Endodermal cell (in vitro differentiated cells): ENCODE measurements at regions not wholly inside any gene's neighbourhood (a gene's known extent, or its start where the extent isn't known, plus 50 kb on each side); places are given as distances from the start of the nearest gene placed in this dataset.
A peak's percentile ranks its signal among the peaks of the same experiment; 100 is the strongest.

Experiments
- DNase-seq: peaks from one replicate; pipeline ENCODE4 v3.0.0-alpha.2; 2017
- H3K27ac ChIP-seq: 2 replicates; pipeline ENCODE4 v1.5.1; 2013; ENCODE audit warnings: mild to moderate bottlenecking, low read depth, low read length, moderate library complexity
- H3K27me3 ChIP-seq: 2 replicates; pipeline ENCODE4 v1.6.1; 2013; ENCODE audit warnings: mild to moderate bottlenecking, low read length, moderate library complexity; ENCODE audit not compliant: insufficient read depth, control insufficient read depth, poor library complexity, severe bottlenecking
- H3K36me3 ChIP-seq: 2 replicates; pipeline ENCODE4 v1.7.0; 2013; ENCODE audit warnings: mild to moderate bottlenecking, low read length, moderate library complexity; ENCODE audit not compliant: control insufficient read depth, insufficient read depth
- H3K4me1 ChIP-seq: one replicate; pipeline ENCODE4 v1.7.0; 2013; ENCODE audit warnings: low read length; ENCODE audit not compliant: control insufficient read depth, insufficient read depth
- H3K4me3 ChIP-seq: 2 replicates; pipeline ENCODE4 v1.5.1; 2013; ENCODE audit warnings: mild to moderate bottlenecking, low read length, moderate library complexity
- H3K9ac ChIP-seq: 2 replicates; pipeline ENCODE4 v1.6.1; 2013; ENCODE audit warnings: mild to moderate bottlenecking, low read length, moderate library complexity; ENCODE audit not compliant: poor library complexity, severe bottlenecking; ENCODE audit errors: extremely low read depth
- H3K9me3 ChIP-seq: 2 replicates; pipeline ENCODE4 v1.6.1; 2013; ENCODE audit warnings: mild to moderate bottlenecking, low read length, moderate library complexity; ENCODE audit not compliant: control insufficient read depth
- H3K27ac Mint-ChIP-seq: 2 replicates; pipeline ENCODE4 v1.8.0; 2020; ENCODE audit warnings: mixed read lengths
- H3K27me3 Mint-ChIP-seq: 2 replicates; pipeline ENCODE4 v1.8.0; 2021; ENCODE audit warnings: mild to moderate bottlenecking, mixed read lengths; ENCODE audit not compliant: insufficient read depth
- H3K36me3 Mint-ChIP-seq: 2 replicates; pipeline ENCODE4 v1.8.0; 2020; ENCODE audit warnings: low read depth, mixed read lengths
- H3K4me1 Mint-ChIP-seq: 2 replicates; pipeline ENCODE4 v1.8.0; 2020; ENCODE audit warnings: mixed read lengths
- H3K4me3 Mint-ChIP-seq: 2 replicates; pipeline ENCODE4 v1.8.0; 2020; ENCODE audit warnings: mild to moderate bottlenecking, moderate library complexity, mixed read lengths
- H3K9me3 Mint-ChIP-seq: 2 replicates; pipeline ENCODE4 v1.8.0; 2020; ENCODE audit warnings: mild to moderate bottlenecking, mixed read lengths
- CTCF ChIP-seq: fragments of 200-600 bp; sonication (generic); conservative IDR thresholded peaks from 2 replicates; pipeline ENCODE4 v1.5.0; 2021; ENCODE audit warnings: antibody characterized with exemption, mild to moderate bottlenecking
- WGBS, 2 experiments: methylation state at CpG; one replicate each; pipeline versions ENCODE4 v1.1.5 to v1.1.7; 2013; ENCODE audit warnings: missing lambda C conversion rate in 2 of 2, mixed read lengths in 1 of 2; ENCODE audit not compliant: insufficient coverage in 1 of 2, insufficient read length in 1 of 2; 5-methylcytosine and 5-hydroxymethylcytosine counted together

- H3K4me3 Mint-ChIP-seq = no peak overlapping the region
- Histone ChIP-seq H3K9ac (no peak overlapping the region), H3K4me1 (peaks cover 19% of the 10 kb centered on the region), H3K27ac (no peak overlapping the region), H3K4me3 (no peak overlapping the region), H3K27me3 (no peaks in the 10 kb centered on the region), H3K36me3 (no peaks in the 10 kb centered on the region), H3K9me3 (no peaks in the 10 kb centered on the region)
- DNase-seq = peak; percentile 51
- TF ChIP-seq CTCF = no peak
- no peak overlapping the region for H3K27ac Mint-ChIP-seq
- WGBS, 2 experiments = 92 to 94% methylated on average over 2 to 9 of the region's 9 CpGs
- H3K9me3 Mint-ChIP-seq = no peaks in the 10 kb centered on the region
- H3K27me3 Mint-ChIP-seq = peaks cover 11% of the 10 kb centered on the region
- H3K4me1 Mint-ChIP-seq = peaks cover 48% of the 10 kb centered on the region
- no peaks in the 10 kb centered on the region for H3K36me3 Mint-ChIP-seq
Observed at GRCh38 chr9:129493002-129493705, 127.7 kb downstream of the C9orf50 start.

GRCh38 chr9:129491487-129491855 is 129.4 kb downstream of the C9orf50 start:
- WGBS, 2 experiments = 77 to 79% methylated on average over 8 of the region's 8 CpGs
- DNase-seq = peak; percentile 52
- H3K9me3 Mint-ChIP-seq = no peaks in the 10 kb centered on the region
- Histone ChIP-seq H3K4me3 (no peak overlapping the region), H3K9me3 (no peaks in the 10 kb centered on the region), H3K27ac (no peak overlapping the region), H3K27me3 (no peaks in the 10 kb centered on the region), H3K4me1 (peaks cover 16% of the 10 kb centered on the region), H3K9ac (no peak overlapping the region), H3K36me3 (no peaks in the 10 kb centered on the region)
- H3K27ac Mint-ChIP-seq = no peak overlapping the region
- H3K27me3 Mint-ChIP-seq = peaks cover 16% of the 10 kb centered on the region
- H3K4me1 Mint-ChIP-seq = peaks cover 48% of the 10 kb centered on the region
- no peak overlapping the region for H3K4me3 Mint-ChIP-seq
- no peaks in the 10 kb centered on the region for H3K36me3 Mint-ChIP-seq
- no peak for TF ChIP-seq CTCF

GRCh38 chr9:129490583-129491486 is 130.1 kb downstream of the C9orf50 start:
- H3K4me1 Mint-ChIP-seq = peaks cover 49% of the 10 kb centered on the region
- no peak overlapping the region for H3K4me3 ChIP-seq

More at GRCh38 chr9:129490583-129491486, 130.1 kb downstream of the C9orf50 start:
- no peak for TF ChIP-seq CTCF
- no peaks in the 10 kb centered on the region for H3K36me3 ChIP-seq
- H3K9ac ChIP-seq = no peak overlapping the region
- H3K36me3 Mint-ChIP-seq = no peaks in the 10 kb centered on the region
- H3K27ac ChIP-seq = peak overlapping the region; percentile 97
- no peaks in the 10 kb centered on the region for H3K9me3 ChIP-seq
- H3K9me3 Mint-ChIP-seq = no peaks in the 10 kb centered on the region
- no peak overlapping the region for H3K27ac Mint-ChIP-seq
- DNase-seq = peak; percentile 68
- peaks cover 16% of the 10 kb centered on the region for H3K4me1 ChIP-seq
- H3K27me3 ChIP-seq = no peaks in the 10 kb centered on the region
- peak overlapping the region; percentile 2 for H3K4me3 Mint-ChIP-seq
- 87 to 88% methylated on average over 7 to 11 of the region's 11 CpGs for WGBS, 2 experiments
- peaks cover 16% of the 10 kb centered on the region for H3K27me3 Mint-ChIP-seq
